GM12878 (cell line): ENCODE measurements at regions not wholly inside any gene's neighbourhood (a gene's known extent, or its start where the extent isn't known, plus 50 kb on each side); places are given as distances from the start of the nearest gene placed in this dataset.

Experiments
- BCL11A ChIP-seq: IDR thresholded peaks from 2 replicates; pipeline ENCODE4 v1.6.1; 2011; ENCODE audit warnings: low read depth, low read length
- CREM ChIP-seq: IDR thresholded peaks from 2 replicates; pipeline ENCODE4 v1.6.1; 2014; ENCODE audit warnings: antibody characterized with exemption, low read depth
- IKZF1 ChIP-seq: fragments of 450-650 bp; conservative IDR thresholded peaks from 2 replicates; pipeline ENCODE4 v1.6.1; 2017; ENCODE audit warnings: antibody characterized with exemption, mild to moderate bottlenecking
- NRF1 ChIP-seq: conservative IDR thresholded peaks from 2 replicates; pipeline ENCODE4 v1.6.1; 2011; ENCODE audit warnings: mild to moderate bottlenecking, low read depth, low read length, improper control_type of control experiment
- POLR2A ChIP-seq: IDR thresholded peaks from 2 replicates; pipeline ENCODE4 v1.6.1; 2011; ENCODE audit warnings: low read depth, mild to moderate bottlenecking, low read length
- POU2F2 ChIP-seq: IDR thresholded peaks from 3 replicates; pipeline ENCODE4 v1.6.1; 2011; ENCODE audit warnings: low read depth, mild to moderate bottlenecking, low read length, borderline replicate concordance
- RAD21 ChIP-seq: IDR thresholded peaks from 2 replicates; pipeline ENCODE4 v1.6.1; 2011; ENCODE audit warnings: mild to moderate bottlenecking, low read depth, low read length, moderate library complexity; ENCODE audit not compliant: insufficient read depth
- TAF1 ChIP-seq: IDR thresholded peaks from 2 replicates; pipeline ENCODE4 v1.6.1; 2011; ENCODE audit warnings: mild to moderate bottlenecking, low read depth, low read length, borderline replicate concordance
- ZNF24 ChIP-seq: fragments of 450-650 bp; IDR thresholded peaks from 2 replicates; pipeline ENCODE4 v1.6.1; 2017; ENCODE audit warnings: antibody characterized with exemption, mild to moderate bottlenecking
- TF ChIP-seq, protein P1 (sequence below), 3 experiments: IDR thresholded peaks in 2 of 3; conservative IDR thresholded peaks in 1 of 3; 2 replicates each; pipeline ENCODE4 v1.5.1; 2011; ENCODE audit warnings: low read depth in 3 of 3, low read length in 3 of 3, mild to moderate bottlenecking in 3 of 3, control low read depth in 2 of 3, moderate library complexity in 2 of 3, inconsistent platforms in 1 of 3, mixed read lengths in 1 of 3; ENCODE audit not compliant: control insufficient read depth in 2 of 3, insufficient read depth in 1 of 3; ENCODE audit errors: extremely low read depth in 1 of 3
- TF ChIP-seq, protein P2 (sequence below): IDR thresholded peaks from 2 replicates; pipeline ENCODE4 v1.6.1; 2012; ENCODE audit warnings: low read length, inconsistent platforms

DNA sequence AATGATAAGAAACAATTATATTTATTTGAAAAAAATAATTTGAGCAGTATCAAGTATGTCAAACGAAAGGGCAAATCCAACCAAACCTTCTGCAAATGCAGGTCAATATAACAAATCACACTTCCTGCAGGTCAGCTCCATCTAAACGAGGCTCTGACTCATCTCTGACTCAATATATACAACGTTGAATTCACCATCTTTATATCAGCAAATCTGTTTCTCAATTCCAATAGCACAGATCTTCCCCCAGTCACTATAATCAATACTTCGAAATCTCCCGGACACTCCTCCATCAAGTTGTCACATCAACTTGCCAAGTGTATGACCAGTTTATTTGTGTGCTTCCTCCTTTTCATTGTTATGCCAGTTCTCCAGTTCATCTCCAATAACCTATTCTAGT, 388.9 kb downstream of the ZEB2 start:
- TF ChIP-seq, protein P1, sequence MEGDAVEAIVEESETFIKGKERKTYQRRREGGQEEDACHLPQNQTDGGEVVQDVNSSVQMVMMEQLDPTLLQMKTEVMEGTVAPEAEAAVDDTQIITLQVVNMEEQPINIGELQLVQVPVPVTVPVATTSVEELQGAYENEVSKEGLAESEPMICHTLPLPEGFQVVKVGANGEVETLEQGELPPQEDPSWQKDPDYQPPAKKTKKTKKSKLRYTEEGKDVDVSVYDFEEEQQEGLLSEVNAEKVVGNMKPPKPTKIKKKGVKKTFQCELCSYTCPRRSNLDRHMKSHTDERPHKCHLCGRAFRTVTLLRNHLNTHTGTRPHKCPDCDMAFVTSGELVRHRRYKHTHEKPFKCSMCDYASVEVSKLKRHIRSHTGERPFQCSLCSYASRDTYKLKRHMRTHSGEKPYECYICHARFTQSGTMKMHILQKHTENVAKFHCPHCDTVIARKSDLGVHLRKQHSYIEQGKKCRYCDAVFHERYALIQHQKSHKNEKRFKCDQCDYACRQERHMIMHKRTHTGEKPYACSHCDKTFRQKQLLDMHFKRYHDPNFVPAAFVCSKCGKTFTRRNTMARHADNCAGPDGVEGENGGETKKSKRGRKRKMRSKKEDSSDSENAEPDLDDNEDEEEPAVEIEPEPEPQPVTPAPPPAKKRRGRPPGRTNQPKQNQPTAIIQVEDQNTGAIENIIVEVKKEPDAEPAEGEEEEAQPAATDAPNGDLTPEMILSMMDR (IDR thresholded peaks at IDR 0.05 in 2 of 3, conservative IDR thresholded peaks at IDR 0.05 in 1 of 3; ENCODE audit: control insufficient read depth in 2 of 3, extremely low read depth in 1 of 3, insufficient read depth in 1 of 3, low read depth in 3 of 3, low read length in 3 of 3), result no peak
- TF ChIP-seq BCL11A (no peak), CREM (no peak), ZNF24 (no peak), TAF1 (no peak), RAD21 (no peak), POU2F2 (no peak), POLR2A (no peak), NRF1 (no peak), IKZF1 (no peak)
- TF ChIP-seq, protein P2, sequence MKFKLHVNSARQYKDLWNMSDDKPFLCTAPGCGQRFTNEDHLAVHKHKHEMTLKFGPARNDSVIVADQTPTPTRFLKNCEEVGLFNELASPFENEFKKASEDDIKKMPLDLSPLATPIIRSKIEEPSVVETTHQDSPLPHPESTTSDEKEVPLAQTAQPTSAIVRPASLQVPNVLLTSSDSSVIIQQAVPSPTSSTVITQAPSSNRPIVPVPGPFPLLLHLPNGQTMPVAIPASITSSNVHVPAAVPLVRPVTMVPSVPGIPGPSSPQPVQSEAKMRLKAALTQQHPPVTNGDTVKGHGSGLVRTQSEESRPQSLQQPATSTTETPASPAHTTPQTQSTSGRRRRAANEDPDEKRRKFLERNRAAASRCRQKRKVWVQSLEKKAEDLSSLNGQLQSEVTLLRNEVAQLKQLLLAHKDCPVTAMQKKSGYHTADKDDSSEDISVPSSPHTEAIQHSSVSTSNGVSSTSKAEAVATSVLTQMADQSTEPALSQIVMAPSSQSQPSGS, result no peak
